IMR-90 (cell line): ENCODE measurements at regions not wholly inside any gene's neighbourhood (a gene's known extent, or its start where the extent isn't known, plus 50 kb on each side); places are given as distances from the start of the nearest gene placed in this dataset.
"Not testable (repeated sequence)": the region's sequence is repeated elsewhere in the genome, so short reads cannot be mapped to it uniquely, and the experiment has no call there.

Experiments used
- BHLHE40 ChIP-seq: fragments of 150-350 bp; IDR thresholded peaks from 2 replicates; pipeline ENCODE4 v1.6.1; 2016; ENCODE audit warnings: mild to moderate bottlenecking, low read depth, low read length
- CEBPB ChIP-seq: IDR thresholded peaks from 2 replicates; pipeline ENCODE4 v1.6.1; 2012; ENCODE audit warnings: low read depth, low read length, improper control_type of control experiment
- CHD1 ChIP-seq: IDR thresholded peaks from 2 replicates; pipeline ENCODE4 v1.6.1; 2012; ENCODE audit warnings: low read depth, low read length, improper control_type of control experiment
- CTCF ChIP-seq: conservative IDR thresholded peaks from 2 replicates; pipeline ENCODE4 v1.5.1; 2012; ENCODE audit warnings: mild to moderate bottlenecking, low read depth, low read length, improper control_type of control experiment
- ELK1 ChIP-seq: fragments of 150-350 bp; IDR thresholded peaks from 2 replicates; pipeline ENCODE4 v1.6.1; 2016; ENCODE audit warnings: low read depth, mild to moderate bottlenecking, low read length, moderate library complexity, borderline replicate concordance
- FOS ChIP-seq: fragments of 150-350 bp; IDR thresholded peaks from 2 replicates; pipeline ENCODE4 v1.6.1; 2016; ENCODE audit warnings: low read depth, low read length
- MAZ ChIP-seq: IDR thresholded peaks from 2 replicates; pipeline ENCODE4 v1.6.1; 2012; ENCODE audit warnings: low read depth, mild to moderate bottlenecking, low read length, improper control_type of control experiment, moderate library complexity, borderline replicate concordance
- NFE2L2 ChIP-seq: fragments of 150-350 bp; IDR thresholded peaks from 2 replicates; pipeline ENCODE4 v1.6.1; 2016; ENCODE audit warnings: low read depth, mild to moderate bottlenecking, low read length
- POLR2A ChIP-seq: IDR thresholded peaks from 2 replicates; pipeline ENCODE4 v1.6.1; 2012; ENCODE audit warnings: mild to moderate bottlenecking, low read depth, low read length
- RAD21 ChIP-seq: IDR thresholded peaks from 2 replicates; pipeline ENCODE4 v1.6.1; 2012; ENCODE audit warnings: low read length, improper control_type of control experiment
- RFX5 ChIP-seq: IDR thresholded peaks from 2 replicates; pipeline ENCODE4 v1.8.0; 2012; ENCODE audit warnings: low read depth, mild to moderate bottlenecking, low read length, moderate library complexity
- SMC3 ChIP-seq: fragments of 150-350 bp; IDR thresholded peaks from 2 replicates; pipeline ENCODE4 v1.6.1; 2016; ENCODE audit warnings: low read depth, mild to moderate bottlenecking, antibody characterized with exemption, low read length, moderate library complexity
- USF2 ChIP-seq: fragments of 150-350 bp; IDR thresholded peaks from 2 replicates; pipeline ENCODE4 v1.6.1; 2017; ENCODE audit warnings: mild to moderate bottlenecking, antibody characterized with exemption, low read length, low read depth

GRCh38 chr5:82626012-82626411 lies 347.9 kb upstream of the RPS23 start:
- not testable (repeated sequence) for TF ChIP-seq CTCF, CHD1, USF2, POLR2A, BHLHE40, CEBPB, MAZ, FOS, ELK1, RFX5, NFE2L2, RAD21, SMC3
